Vagina (tissue), 2 donors: ENCODE measurements at regions not wholly inside any gene's neighbourhood (a gene's known extent, or its start where the extent isn't known, plus 50 kb on each side); places are given as distances from the start of the nearest gene placed in this dataset.

Experiments
- CTCF ChIP-seq, 3 experiments: fragments of 450-650 bp in 2 of 3; fragments of 200-600 bp in 1 of 3; sonication (generic) in 1 of 3; IDR thresholded peaks; one replicate each; pipeline ENCODE4 v1.5.1; 2017 to 2019; ENCODE audit warnings: antibody characterized with exemption in 3 of 3, mild to moderate bottlenecking in 2 of 3, moderate library complexity in 2 of 3
- POLR2A ChIP-seq, 2 donors: fragments of 450-650 bp; IDR thresholded peaks; one replicate each; pipeline ENCODE4 v1.6.1; 2017; ENCODE audit warnings: antibody characterized with exemption in 2 of 2, mild to moderate bottlenecking in 2 of 2, moderate library complexity in 2 of 2
- POLR2AphosphoS5 ChIP-seq, 2 donors: sonication (generic); formaldehyde crosslinking; IDR thresholded peaks; one replicate each; pipeline ENCODE4 v1.9.0; 2017; ENCODE audit warnings: antibody characterized with exemption in 2 of 2, mild to moderate bottlenecking in 2 of 2, low read depth in 1 of 2; ENCODE audit not compliant: insufficient read depth in 1 of 2

DNA sequence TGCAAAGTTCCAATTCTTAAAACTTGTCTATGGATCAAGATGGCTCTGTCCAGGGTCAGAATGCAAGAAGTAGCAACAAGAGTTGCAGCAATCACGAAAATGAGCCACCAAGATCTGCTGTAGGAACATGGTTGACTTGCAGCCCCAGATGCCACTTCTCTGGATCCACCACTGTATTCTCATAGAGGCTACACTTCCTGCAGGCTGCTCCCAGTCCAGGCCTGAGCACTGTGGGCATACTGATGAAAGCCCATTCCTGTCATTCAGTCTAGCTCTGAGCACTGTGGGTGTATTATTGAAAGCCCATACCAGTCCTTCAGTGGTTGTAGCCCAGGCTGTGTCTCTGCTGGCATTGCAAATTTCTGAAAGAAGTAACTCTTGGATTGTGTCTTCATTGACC, 213.9 kb upstream of the AGAP1 start:
- TF ChIP-seq CTCF (IDR thresholded peaks at IDR 0.05): no peak
- no peak for TF ChIP-seq POLR2A (IDR thresholded peaks at IDR 0.05)
- no peak for TF ChIP-seq POLR2AphosphoS5 (IDR thresholded peaks at IDR 0.05; ENCODE audit: insufficient read depth in 1 of 2, low read depth in 1 of 2)
